ENCODE measurements at regions not wholly inside any gene's neighbourhood (a gene's known extent, or its start where the extent isn't known, plus 50 kb on each side); places are given as distances from the start of the nearest gene placed in this dataset.

- Histone ChIP-seq H3K4me3 (ENCODE audit: low read depth, low read length) (no peak overlapping the region), H3K9me3 (no peaks in the 10 kb centered on the region)
- no peak for TF ChIP-seq CTCF (IDR thresholded peaks at IDR 0.05; ENCODE audit: low read depth, low read length)
Observed at GRCh38 chr5:57559110-57559635, 76.6 kb upstream of the ACTBL2 start.

GRCh38 chr5:57552033-57552432, 69.4 kb upstream of the ACTBL2 start:
- H3K27me3 ChIP-seq: no peaks in the 10 kb centered on the region
- no peak overlapping the region for H3K4me3 ChIP-seq (ENCODE audit: low read depth, low read length)
- no peaks in the 10 kb centered on the region for H3K9me3 ChIP-seq
- H3K4me1 ChIP-seq: no peaks in the 10 kb centered on the region
- no peak for DNase-seq
- no peaks in the 10 kb centered on the region for H3K36me3 ChIP-seq
- TF ChIP-seq CTCF (IDR thresholded peaks at IDR 0.05; ENCODE audit: low read depth, low read length): no peak

More at GRCh38 chr5:57559110-57559635, 76.6 kb upstream of the ACTBL2 start:
- Histone ChIP-seq H3K4me1 (no peaks in the 10 kb centered on the region), H3K27me3 (peaks cover 11% of the 10 kb centered on the region), H3K36me3 (no peaks in the 10 kb centered on the region)
- DNase-seq: no peak

DNA sequence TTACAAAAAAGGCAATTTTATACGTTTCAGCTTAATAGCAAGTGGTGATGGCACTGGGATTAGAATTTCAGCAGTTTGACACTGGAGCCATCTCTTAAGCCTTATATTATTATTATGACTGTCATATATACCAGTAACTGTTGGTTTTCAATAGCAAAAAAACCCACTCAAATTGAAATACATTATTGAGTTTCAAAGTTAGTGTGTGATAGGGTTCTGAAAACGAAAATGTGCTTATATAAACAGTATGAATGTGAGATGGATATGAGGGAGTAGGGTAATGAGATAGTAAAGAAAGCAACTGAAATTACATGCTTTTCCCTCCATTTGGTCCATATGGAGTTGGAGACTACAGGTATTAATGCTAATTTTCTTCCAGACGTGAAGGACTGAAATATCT, 68.6 kb upstream of the ACTBL2 start:
- DNase-seq: no peak
- Histone ChIP-seq H3K4me3 (ENCODE audit: low read depth, low read length) (no peak overlapping the region), H3K9me3 (no peaks in the 10 kb centered on the region), H3K27me3 (no peaks in the 10 kb centered on the region), H3K36me3 (no peaks in the 10 kb centered on the region), H3K4me1 (no peaks in the 10 kb centered on the region)
- no peak for TF ChIP-seq CTCF (IDR thresholded peaks at IDR 0.05; ENCODE audit: low read depth, low read length)

DNA sequence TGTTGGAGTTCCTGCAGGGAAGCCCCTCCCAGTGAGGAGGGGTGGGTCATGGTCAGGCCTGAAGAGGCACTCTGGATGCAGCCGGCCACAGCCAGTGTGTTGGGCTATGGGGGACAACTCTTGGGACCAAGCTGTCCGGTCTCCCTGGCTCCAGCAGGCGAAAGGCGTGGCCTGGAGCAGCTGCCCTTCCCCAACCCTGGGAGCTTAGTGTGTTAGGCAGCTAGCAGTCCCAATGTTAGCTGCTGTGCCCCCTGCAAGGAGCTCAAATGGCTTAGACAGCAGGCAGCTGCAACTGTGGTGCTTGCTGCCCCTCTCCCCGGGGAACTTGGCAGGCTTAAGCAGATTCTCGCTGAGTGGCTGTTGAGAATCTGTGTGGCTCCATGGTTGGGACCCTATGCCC, 67.5 kb upstream of the ACTBL2 start:
- H3K9me3 ChIP-seq: no peaks in the 10 kb centered on the region
- no peaks in the 10 kb centered on the region for H3K27me3 ChIP-seq
- H3K4me3 ChIP-seq (ENCODE audit: low read depth, low read length): no peak overlapping the region
- H3K4me1 ChIP-seq: no peaks in the 10 kb centered on the region
- no peak for DNase-seq
- no peaks in the 10 kb centered on the region for H3K36me3 ChIP-seq
- TF ChIP-seq CTCF (IDR thresholded peaks at IDR 0.05; ENCODE audit: low read depth, low read length): no peak

DNA sequence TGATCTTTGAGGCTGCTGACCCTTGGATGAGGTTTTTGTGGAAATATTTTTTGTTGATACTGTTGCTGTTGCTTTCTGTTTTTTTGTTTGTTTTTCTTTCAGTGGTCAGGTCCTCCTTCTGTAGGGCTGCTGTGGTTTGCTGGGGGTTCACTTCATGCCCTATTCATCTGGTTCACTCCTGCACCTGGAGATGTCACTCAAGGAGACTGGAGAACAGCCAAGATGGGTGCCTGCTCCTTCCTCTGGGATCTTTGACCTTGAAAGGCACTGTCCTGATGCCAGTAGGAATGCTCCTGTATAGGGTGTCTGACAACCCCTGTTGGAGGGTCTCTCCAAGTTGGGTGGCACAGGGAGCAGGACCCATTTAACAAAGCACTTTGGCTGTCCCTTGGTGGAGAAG, 67.0 kb upstream of the ACTBL2 start:
- no peaks in the 10 kb centered on the region for H3K36me3 ChIP-seq
- H3K27me3 ChIP-seq: no peaks in the 10 kb centered on the region
- no peaks in the 10 kb centered on the region for H3K9me3 ChIP-seq
- TF ChIP-seq CTCF (IDR thresholded peaks at IDR 0.05; ENCODE audit: low read depth, low read length): no peak
- no peak for DNase-seq
- H3K4me1 ChIP-seq: no peaks in the 10 kb centered on the region
- H3K4me3 ChIP-seq (ENCODE audit: low read depth, low read length): no peak overlapping the region

DNA sequence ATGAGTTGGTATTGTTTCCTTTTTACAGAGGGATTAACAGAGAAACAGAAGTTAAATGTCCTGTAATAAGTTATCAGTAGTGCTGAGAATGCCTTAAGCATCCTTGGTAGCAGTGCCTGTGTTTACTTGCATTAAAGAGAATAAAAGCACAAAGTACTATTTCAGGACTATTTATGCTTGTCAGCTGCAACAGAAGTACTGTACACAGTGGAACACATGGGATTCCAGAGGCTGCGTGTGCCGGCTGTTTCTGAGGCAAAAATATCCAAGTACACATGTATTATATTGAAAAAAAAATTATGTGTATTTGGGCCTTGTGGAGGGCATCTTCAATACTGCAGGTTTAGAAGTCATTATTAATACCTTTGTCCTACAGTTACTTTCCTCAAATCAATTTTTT, 58.2 kb upstream of the ACTBL2 start:
- TF ChIP-seq CTCF (IDR thresholded peaks at IDR 0.05; ENCODE audit: low read depth, low read length): no peak
- Histone ChIP-seq H3K9me3 (no peaks in the 10 kb centered on the region), H3K36me3 (no peaks in the 10 kb centered on the region), H3K27me3 (no peaks in the 10 kb centered on the region), H3K4me3 (ENCODE audit: low read depth, low read length) (no peak overlapping the region), H3K4me1 (no peaks in the 10 kb centered on the region)
- DNase-seq: no peak
